Gastrocnemius medialis (tissue), 4 donors: ENCODE measurements at regions not wholly inside any gene's neighbourhood (a gene's known extent, or its start where the extent isn't known, plus 50 kb on each side); places are given as distances from the start of the nearest gene placed in this dataset.

Source experiments
- CTCF ChIP-seq, 5 experiments: fragments of 450-650 bp in 3 of 5; fragments of 200-600 bp in 2 of 5; sonication (generic) in 2 of 5; IDR thresholded peaks in 4 of 5; conservative IDR thresholded peaks in 1 of 5; 1 replicate in 4 of 5; 2 replicates in 1 of 5; pipeline ENCODE4 v1.5.1; 2016 to 2019; ENCODE audit warnings: antibody characterized with exemption in 5 of 5, mild to moderate bottlenecking in 3 of 5, moderate library complexity in 3 of 5
- POLR2A ChIP-seq, 2 donors: fragments of 450-650 bp; IDR thresholded peaks; one replicate each; pipeline ENCODE4 v1.6.1; 2017; ENCODE audit warnings: antibody characterized with exemption in 2 of 2, mild to moderate bottlenecking in 2 of 2, moderate library complexity in 2 of 2

GRCh38 chr17:72489272-72489641 is 368.4 kb downstream of the SOX9 start:
- TF ChIP-seq POLR2A (IDR thresholded peaks at IDR 0.05) (no peak), CTCF (IDR thresholded peaks at IDR 0.05 in 4 of 5, conservative IDR thresholded peaks at IDR 0.05 in 1 of 5) (no peak)
